HG03280 (cell line): ENCODE measurements at regions not wholly inside any gene's neighbourhood (a gene's known extent, or its start where the extent isn't known, plus 50 kb on each side); places are given as distances from the start of the nearest gene placed in this dataset.
"Not testable (repeated sequence)": the region's sequence is repeated elsewhere in the genome, so short reads cannot be mapped to it uniquely, and the experiment has no call there.

ENCODE experiments used
- ATAC-seq: cut with Tn5 transposase; IDR thresholded peaks from one replicate; pipeline ENCODE4 v1.9.1; 2021; ENCODE audit warnings: mild to moderate bottlenecking, moderate library complexity; ENCODE audit not compliant: unreplicated experiment

DNA sequence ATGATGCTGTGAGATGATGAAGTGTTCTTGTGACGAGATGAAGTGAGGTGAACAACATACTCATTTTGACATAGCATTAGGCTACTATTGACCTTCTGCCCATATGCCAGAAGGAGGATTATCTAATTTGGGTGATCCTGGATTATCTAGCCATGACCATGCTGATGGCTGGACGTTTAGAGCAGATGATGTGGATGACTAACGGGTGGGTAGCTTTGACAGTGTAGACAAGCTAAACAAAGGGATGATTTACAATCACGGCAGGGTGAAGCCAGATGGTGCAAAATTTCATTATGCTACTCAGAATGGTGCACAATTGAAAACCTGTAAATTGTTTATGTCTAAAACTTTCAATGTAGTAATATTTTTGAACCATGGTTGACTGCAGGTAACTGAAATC, 2403.4 kb upstream of the ACO1 start:
- no peak for ATAC-seq

DNA sequence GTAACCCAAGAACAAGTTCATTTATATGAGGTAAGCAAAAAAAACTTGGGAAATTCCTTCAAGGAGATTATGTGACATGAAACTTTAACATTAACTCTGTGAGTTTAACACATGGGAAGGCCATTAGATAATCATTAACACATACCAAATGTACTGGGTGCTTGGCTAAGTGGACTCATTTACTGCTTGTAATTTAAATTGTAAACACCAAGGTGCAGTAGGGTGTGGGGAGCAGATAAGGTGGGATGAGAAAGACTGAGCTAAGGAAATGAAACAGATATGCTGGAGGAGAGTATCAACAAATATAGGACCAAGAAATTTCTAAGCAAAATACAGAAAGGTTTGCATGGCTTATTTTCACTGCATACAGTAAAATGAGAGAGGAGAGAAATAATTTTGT, 2384.8 kb upstream of the ACO1 start:
- no peak for ATAC-seq

DNA sequence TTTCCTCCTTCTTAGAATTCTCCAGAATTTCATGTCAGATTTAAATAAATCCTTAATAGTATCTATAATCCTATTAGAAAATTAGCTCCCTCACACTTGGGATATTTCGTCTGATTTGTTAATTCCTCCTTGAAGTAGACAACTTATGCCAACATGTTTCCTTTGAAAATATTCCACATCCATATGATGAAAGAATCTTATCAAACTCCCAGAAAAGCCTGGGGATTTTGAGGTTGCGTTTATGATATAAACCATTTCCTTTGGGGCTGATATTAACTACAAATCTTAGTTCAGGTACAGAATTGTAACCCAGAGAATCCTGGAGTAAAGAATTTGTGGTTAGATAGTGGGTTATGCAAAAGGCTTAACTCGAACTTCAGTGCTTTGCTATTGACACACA, 2373.8 kb upstream of the ACO1 start:
- no peak for ATAC-seq

DNA sequence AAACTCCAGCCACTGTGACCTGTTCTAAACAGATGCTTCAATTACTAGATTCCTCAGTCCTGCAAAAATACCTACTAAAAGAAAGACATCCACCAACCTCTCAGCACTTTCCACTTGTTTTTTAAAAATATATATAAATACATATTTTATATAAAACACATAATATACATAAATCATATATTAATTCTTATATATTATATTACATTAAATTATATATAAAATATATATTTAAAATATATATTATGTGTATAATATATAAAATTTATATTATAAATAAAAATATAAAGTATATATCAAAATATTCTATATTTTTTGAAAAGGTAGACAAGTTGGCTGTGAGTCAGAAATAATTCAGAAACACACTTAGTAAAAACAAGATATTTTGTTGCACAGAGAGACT, 2371.8 kb upstream of the ACO1 start:
- no peak for ATAC-seq

DNA sequence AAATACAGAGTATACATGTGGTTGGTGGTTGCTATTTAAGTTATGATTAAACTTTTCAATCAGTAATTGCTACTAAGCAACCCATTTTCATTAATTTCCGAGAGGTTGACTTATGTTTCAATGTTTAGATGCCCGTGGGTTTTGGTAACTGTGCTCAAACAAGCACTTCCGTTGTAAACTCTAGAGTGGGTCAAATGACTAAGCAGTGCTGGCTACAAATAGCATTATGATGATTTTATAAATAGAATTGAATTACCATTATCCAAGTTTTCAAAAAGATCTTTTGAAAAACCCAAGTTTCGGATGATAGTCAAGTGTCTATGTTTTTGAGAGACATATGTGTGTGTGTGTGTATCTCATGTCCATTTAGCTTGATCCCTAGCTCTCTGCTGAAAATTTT, 2369.4 kb upstream of the ACO1 start:
- ATAC-seq: no peak

DNA sequence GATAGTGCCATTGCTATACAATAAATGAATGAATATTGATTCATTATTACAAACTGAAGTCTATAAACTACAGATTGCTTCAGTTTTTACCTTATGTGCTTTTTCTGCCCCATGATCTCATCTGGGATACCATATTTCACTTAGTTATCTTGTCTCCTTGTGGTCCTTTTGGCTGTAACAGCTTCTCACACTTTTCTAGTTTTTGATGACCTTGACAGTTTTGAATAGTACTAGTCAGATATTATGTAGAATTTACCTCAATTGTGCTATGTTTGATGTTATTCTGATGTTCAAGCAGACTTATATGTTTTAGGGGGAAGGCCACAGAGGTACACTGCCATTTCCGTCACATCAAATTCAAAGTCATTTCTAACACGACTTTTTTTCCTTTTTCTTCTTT, 2364.3 kb upstream of the ACO1 start:
- ATAC-seq: no peak

DNA sequence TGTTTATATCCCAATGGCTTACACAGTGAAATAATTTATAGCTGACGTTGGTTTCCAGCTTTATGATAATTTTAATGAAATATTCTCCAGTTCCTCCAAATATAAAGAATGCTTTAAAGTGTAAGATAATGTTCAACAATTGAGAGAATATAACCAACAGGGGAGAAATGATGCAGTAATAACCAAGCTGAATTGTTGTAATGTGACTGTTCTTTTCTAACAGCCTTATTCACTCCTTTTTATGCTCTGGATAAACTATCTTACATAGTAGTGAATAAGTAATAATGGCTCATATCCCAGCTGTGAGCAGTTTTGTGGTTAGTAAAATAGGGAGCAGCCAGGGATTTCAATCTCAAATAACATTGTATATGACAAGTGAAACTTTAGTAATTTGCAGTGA, 2348.7 kb upstream of the ACO1 start:
- ATAC-seq: no peak

DNA sequence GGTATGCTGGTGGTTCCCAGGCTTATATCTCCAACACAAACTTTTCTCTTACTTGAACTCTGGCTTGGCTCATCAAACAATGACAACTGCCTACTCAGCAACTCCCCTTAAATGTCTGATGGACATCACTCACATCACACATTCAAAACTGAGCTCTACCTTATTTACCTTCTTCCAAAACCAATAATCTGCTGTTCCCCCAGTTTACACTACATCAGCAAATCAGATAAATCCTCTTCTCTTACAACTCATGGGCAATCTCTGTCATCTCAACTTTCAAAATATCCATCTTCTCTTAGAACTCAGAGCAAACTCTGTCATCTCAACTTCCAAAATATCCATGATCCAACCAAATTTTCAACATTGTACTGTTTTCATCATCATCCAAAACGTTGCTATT, 2347.9 kb upstream of the ACO1 start:
- no peak for ATAC-seq

DNA sequence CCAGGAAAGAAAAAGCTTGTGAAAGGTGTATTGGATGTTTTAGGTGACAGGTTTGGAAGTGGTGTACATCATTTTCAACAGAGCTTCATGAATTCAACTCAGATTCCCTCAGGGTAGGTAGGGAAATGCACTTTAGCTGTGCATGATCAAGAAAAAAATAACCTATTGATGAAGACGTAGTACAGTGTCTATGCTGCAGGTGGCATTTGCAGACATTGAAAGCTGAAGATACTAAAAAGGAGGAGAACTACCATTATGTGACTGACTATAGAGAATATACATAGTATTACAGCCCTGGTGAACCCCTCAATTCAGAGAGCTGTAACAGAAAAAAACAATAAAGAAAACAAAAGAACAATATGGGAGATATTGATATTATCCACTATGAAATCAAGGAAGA, 2344.7 kb upstream of the ACO1 start:
- ATAC-seq: no peak

DNA sequence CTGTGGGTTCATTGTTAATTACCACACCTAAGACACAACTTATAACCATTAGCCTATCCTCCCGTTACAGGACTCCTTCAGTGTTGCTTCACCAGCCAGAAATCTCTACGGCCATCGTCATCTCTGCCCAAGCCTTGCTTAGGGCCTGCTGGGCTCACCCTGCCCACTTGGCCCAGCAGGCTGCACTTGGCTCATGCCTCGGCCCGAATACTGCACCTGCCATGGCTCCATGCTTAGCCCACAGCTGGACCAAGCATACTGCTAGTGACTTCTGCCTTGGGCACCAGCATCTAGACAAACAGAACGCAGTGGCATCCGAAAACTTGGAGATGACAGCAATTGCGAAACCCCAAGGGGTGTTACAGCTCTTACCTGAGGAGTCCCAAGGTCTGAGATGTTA, 2336.0 kb upstream of the ACO1 start:
- ATAC-seq: no peak

DNA sequence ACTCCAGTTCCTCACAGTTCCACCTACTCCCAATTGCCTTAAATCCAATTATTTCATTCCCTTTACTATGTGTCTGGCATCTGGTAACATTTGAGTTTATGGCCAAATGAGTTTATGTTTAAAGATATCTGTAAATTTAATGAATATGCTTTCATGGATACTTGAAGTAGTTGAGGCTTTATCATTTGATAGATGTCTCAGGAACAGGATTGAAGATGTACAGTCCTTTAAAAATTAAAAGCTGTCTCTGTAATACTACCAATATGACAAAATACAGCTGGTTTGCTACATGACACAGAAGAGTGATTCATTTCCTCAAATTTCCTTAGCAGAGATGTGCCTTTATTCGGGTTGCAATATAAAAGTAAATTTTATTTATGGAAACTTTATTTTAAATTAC, 2326.0 kb upstream of the ACO1 start:
- no peak for ATAC-seq

DNA sequence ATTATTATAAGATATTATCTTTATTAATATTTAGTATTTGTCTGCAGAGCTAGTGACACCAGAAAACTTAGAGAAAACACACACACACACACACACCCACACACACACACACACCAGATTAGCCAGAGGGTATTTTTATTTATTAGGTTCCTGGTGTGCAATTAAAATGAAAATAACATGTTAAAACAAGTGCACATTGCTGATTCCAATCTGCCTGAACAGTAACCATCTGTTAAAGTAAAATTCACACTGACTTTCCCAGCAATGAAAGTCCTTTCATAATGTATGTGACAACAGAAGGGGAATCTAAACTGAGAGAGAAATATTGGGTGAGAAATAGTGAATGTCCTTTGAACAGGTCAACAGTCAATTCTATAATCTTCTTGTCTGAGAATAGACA, 2323.5 kb upstream of the ACO1 start:
- ATAC-seq: no peak

DNA sequence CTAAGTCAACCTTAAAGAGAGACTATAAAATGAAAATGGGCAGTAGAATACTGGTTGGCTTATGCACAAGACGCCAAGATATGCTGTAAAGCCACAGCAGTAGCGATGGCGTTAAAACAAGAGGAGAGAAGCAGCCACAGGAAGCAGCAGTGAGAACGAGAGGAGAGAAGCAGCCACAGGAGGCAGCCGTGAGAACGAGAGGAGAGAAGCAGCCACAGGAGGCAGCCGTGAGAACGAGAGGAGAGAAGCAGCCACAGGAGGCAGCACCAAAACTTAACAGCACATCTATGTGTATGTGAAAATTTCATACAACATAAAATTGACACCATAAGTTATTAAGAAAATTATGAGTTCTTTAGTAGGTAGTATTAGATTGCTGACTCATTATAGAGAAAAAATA, 2318.6 kb upstream of the ACO1 start:
- ATAC-seq: no peak

DNA sequence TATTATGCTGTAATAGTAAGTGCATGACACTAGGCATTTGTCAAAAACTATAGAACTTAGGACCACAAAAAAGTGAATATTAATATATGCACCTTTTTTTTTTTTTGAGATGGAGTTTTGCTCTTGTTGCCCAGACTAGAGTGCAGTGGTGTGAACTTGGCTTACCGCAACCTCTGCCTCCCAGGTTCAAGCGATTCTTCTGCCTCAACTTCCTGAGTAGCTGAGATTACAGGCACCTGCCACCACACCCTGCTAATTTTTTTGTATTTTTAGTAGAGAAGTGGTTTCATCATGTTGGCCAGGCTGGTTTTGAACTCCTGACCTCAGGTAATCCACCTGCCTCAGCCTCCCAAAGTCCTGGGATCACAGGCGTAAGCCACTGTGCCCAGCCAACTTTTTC, 2315.2 kb upstream of the ACO1 start:
- ATAC-seq: not testable (repeated sequence)

DNA sequence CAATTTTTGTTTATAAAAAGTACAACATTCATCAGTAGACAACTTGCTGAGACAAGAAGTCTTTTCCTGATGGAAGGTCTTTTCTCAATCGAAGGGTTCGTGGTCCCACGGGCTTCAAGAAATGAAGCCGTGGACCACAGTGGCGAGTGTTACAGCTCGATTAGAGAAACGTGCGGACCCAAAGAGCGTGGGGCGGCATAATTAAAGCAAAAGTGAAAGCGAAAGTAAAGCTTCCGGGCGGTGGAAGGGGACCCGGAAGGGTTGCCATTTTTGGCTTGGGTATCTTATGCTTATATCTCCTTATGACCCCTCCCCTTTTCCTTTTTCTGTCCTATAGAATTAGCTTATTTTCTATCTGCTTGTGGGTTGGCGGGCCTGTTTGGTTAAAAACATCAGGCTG, 2309.4 kb upstream of the ACO1 start:
- no peak for ATAC-seq

DNA sequence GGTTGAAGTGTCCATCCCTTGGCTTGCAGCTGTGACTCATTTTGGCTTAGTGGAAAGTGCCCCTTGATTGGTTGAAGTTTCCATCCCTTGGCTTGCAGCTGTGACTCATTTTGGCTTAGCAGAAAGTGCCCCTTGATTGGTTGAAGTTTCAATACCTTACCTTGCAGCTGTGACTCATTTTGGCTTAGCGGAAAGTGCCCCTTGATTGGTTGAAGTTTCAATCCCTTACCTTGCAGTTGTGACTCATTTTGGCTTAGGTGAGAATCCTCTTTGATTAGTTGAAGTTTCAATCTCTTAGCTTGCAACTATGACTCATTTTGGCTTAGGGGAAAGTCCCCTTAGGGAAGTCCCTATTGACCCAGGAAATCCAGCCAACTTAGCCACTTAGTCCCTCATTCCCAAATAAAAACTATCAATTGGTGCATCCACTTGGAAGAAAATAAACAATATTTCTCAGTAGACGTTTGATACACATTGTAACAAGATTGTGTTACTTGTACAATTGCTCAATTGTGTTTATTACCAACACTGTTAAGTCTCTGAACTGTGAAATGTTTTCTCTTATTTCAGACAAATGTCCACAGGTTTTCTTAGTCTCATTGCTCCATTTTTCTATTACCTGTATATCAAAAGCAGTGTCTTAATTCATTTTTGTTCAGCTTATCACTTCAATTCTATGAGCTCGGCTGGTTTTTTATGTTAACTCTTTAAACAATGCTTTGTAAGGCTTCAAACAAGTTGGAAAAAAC, 2308.8 kb upstream of the ACO1 start:
- ATAC-seq: peak; percentile 82

DNA sequence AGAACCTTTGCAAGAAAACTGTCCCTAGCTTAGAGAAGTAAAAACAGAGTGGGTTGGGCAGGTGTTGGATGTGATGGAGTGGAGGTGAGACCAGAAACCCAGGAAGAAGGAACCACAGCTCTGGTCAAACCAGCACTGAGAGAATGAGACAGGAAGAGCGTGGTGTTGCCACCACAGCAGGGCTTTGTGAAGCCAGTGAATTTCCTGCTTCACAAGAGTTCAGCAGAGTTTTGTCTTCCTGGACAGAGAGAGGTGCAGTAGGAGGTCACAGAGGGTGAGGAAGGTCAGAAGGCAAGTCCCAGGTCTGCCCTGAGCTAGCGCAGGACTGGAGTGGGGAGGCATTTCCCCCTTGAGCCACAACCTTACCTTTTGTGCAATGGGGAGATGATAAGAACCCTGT, 2306.2 kb upstream of the ACO1 start:
- no peak for ATAC-seq

DNA sequence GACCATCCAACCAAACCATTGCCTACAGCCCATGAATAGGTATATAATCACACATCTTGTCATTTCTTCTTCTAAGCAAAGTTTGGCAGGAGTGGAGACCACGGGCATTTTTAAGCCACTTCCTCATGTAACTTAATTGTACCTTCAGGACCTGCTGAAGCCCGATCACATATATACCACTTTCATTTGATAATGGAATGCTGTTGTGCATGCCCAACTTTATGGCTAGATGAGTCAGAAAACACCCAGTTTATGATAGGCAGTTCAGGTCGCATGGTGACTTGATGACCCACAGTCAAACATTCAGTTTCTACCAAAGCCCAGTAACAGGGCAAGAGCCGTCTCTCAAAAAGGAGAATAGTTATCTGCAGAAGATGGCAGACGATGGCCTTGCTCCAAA, 2295.0 kb upstream of the ACO1 start:
- no peak for ATAC-seq

DNA sequence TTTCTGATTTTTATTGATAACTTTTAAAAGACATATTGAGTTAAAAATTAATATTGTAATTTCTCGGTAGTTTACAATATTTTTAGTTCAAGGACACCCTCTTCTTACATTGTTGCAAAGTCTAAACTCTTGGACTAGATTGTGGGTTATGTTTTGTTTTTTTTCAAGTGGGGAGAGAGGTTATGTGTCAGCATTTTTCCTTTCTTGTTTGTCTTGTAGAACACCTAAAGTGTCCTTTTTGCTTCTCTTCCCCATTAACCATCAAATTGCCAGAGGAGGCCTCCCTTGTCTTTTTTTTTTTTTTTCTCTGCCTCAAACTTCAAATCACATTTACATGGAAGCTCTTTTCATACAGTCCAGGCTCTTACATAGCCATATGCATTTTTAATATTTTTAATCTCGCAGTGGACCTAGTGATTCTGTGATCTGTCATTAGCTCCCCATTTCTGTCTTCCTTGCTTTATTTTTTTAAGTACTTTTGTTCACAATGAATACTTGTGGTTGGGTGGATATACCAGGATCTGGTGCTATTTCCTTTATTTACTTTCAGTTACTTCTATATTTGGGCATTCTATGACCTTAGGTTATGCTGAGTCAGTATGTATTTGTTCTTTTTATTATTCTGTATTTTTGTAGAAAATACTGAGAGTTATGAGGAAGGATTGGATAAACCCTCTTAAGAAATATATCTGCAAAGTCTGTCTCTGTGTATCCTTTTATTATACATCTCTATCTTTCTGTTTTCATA, 2280.6 kb upstream of the ACO1 start:
- ATAC-seq: no peak

DNA sequence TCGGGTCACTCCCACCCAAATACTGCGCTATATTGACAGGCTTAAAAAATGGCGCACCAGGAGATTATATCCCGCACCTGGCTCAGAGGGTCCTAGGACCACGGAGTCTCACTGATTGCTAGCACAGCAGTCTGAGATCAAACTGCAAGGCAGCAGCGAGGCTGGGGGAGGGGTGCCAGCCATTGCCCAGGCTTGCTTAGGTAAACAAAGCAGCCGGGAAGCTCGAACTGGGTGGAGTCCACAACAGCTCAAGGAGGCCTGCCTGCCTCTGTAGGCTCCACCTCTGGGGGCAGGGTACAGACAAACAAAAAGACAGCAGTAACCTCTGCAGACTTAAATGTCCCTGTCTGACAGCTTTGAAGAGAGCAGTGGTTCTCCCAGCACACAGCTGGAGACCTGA, 2277.3 kb upstream of the ACO1 start:
- not testable (repeated sequence) for ATAC-seq

DNA sequence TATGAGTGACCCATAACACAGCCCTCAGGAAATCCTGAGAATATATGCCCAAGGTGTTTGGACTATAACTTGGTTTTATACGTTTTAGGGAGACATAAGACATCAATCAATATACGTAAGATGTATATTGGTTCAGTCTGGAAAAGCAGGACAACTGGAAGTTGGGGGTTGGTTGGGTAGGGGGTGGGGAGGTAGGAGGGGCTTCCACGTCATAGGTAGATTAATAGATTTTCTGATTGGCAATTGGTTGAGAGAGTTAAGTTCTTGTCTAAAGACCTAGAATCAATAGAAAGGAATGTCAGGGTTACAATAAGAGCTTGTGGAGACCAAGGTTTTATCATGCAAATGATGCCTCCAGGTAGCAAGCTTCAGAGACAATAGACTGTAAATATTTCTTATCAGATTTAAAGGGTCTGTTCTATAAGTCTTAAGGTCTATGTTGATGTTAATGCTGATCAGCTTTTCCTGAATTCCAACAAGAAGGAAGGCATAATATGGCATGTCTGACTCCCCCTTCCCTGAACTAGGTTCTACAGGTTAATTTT, 2267.7 kb upstream of the ACO1 start:
- no peak for ATAC-seq

DNA sequence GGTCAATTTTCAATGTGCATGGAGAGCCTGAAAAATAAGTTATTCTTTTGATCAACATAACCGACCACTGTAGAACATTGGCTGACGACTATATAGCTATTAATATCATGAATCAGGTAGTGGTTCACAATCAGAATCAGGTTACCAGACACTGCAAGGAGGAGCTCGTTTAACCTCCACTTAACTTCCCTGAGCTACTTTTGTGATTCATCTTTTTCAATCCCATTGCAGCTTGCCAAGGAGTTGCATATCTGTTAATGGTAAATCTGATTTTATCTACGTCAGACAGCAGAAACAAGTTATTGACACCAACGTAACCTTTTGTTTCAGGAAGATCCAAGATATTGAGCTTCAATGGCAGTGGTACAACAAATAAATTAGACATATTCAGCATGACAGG, 2263.8 kb upstream of the ACO1 start:
- no peak for ATAC-seq
